ENCODE measurements at regions not wholly inside any gene's neighbourhood (a gene's known extent, or its start where the extent isn't known, plus 50 kb on each side); places are given as distances from the start of the nearest gene placed in this dataset.
"Not testable (repeated sequence)": the region's sequence is repeated elsewhere in the genome, so short reads cannot be mapped to it uniquely, and the experiment has no call there.

DNA sequence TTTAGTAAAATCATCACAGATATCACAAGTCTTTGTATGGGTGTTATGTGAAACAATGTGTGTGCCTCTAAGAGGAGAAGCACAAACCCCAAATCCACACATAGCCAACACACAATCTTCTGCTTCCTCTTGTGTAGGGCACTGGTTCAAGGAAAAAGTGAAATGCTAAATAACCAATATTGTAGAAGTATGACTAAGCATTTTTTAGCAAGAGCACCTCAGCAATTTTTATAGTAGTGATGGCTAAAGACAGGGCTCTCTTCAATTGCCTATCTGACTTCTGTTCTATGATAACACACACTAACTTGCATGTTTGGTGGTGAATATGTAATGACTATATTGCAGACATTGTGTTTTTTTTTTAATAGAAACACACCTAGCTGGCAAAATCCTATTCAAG lies 997.9 kb upstream of the ALCAM start:
- DNase-seq: no peak

DNA sequence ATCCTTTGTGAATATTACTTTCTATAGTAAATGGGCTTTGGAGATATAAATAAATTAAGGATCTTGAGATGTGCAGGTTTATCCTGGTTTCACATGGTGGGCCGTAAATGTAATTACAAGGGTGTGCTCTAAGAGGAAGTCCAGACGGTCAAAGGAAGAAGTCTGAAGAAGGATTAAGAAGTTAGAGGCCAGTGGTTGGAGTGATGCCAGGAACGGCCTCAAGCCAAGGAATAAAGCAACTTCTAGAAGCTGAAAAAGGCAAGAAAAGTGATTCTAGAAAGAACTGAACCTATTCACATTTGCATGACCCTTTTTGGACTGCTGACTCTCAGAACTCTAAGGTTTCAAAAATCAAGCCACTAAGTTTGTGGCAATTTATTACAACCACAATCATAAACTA lies 981.3 kb upstream of the ALCAM start:
- peak in 1 of 3 donors; percentile 0 for DNase-seq

DNA sequence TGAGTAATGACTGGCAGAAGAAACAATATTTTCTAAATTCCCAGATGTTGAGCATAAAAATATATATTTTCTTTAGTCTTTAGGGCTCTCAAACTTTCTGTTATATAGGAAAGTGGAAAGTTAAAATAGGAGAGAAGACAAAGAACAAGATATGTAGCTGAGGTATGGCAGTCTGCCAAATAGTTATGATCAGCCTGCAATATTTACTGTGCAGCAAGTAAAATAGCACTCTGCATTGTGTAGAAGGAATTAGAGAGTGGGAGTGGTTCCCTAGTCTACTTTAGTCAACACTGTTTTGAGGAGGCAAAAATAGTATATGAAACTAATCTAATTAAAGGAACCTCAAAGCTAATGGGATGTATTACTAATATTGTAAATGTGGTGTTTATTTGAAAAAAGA lies 978.1 kb upstream of the ALCAM start:
- DNase-seq: peak; percentile 16 to 49 (median 18)

DNA sequence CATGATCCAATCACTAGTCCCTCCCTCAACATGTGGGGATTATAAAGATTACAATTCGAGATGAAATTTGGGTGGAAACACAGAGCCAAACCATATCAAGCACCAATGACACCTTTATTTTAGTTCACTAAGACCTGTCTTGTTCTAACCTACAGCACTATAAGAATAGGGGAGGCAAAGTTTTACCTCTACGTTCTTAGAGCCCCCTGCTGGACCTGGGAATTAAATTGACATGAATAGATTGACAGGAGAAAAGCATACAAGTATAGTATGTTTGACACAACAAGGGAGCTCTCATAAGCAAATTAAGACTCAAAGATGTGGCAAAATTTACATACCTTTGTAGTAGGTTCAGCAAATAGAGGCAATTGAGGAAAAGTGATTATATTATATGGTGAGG lies 974.4 kb upstream of the ALCAM start:
- DNase-seq: no peak

DNA sequence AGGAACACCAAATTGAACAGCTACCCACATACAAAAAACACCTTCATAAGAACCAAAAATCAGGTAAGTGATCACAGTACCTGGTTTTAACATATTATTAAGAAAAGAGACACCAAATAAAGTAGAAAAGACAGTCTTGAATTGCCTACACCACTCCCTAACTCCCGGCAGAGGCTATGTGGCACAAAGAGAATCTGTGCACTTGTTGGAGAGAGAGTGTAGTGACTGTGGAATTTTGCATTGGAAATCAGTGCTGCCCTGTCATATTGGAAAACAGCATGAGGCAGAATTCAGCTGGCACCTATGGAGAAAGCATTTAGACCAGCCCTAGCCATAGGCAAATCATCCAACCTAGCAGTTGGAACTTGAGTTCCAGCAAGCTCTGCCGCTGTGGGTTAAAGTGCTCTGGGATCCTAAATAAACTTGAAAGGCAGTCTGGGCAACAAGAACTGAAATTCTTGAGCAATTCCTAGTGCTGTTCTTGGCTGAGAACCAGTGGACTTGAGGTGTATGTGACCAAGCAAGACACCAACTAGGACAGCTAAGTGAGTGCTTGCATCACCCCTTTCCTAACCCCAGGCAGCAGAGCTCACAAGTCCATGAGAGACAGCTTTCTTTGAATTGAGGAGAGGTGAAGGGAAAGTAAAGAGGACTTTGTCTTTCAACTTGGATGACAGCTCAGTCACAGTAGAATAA lies 969.6 kb upstream of the ALCAM start:
- no peak for DNase-seq

DNA sequence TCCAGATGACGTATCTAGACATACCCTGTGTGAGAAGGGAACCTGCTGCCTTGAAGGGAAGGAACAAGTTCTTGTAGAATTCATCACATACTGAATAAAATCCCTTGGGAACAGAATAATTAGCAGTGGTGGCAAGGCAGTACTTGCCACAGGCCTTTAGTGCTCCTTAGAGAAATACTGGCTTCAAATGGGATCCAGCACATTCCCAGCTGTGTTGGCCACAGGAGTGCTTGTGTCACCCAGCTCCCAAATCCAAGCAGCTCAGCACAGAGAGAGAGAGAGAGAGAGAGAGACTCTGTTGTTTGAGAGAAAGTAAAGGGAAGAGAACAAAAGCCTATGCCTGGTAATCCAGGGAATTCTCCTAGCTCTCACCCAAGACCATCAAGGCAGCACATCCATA lies 969.0 kb upstream of the ALCAM start:
- no peak for DNase-seq

DNA sequence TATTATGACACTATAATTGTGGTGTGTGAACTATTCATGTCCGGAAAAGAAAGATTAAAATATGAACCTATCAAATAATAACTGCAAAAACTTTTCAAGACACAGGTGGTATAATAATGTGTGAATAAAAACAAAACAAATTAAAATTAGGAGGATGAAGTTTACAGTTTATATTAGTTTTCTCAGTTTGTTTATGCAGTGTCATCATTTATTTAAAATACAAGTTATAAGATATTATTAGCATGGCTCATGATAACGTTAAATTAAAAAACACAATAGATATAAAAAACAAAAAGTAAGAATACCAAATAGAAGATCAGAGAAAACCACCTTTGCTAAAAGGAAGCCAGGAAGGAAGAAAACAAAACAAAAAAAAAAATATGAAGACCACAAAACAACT lies 963.8 kb upstream of the ALCAM start:
- DNase-seq: no peak

DNA sequence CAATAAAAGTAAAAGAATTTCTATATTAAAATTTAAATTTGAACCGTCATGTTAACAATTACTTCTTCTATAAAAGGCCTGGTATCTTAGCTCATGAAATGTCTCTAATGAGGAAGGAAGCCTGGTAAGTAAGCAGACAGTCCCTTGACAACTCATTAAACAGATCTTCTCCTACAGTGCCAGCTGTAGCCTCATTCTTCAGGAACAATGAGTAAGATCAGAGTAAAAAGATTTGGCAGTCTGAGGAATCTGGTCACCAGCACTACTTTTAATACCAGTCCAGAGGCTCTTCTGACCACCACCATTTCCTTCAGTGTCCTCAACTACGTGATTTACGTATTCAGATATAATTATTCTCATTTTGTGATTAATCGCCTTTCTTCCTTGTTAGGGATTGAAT lies 955.0 kb upstream of the ALCAM start:
- no peak for DNase-seq

DNA sequence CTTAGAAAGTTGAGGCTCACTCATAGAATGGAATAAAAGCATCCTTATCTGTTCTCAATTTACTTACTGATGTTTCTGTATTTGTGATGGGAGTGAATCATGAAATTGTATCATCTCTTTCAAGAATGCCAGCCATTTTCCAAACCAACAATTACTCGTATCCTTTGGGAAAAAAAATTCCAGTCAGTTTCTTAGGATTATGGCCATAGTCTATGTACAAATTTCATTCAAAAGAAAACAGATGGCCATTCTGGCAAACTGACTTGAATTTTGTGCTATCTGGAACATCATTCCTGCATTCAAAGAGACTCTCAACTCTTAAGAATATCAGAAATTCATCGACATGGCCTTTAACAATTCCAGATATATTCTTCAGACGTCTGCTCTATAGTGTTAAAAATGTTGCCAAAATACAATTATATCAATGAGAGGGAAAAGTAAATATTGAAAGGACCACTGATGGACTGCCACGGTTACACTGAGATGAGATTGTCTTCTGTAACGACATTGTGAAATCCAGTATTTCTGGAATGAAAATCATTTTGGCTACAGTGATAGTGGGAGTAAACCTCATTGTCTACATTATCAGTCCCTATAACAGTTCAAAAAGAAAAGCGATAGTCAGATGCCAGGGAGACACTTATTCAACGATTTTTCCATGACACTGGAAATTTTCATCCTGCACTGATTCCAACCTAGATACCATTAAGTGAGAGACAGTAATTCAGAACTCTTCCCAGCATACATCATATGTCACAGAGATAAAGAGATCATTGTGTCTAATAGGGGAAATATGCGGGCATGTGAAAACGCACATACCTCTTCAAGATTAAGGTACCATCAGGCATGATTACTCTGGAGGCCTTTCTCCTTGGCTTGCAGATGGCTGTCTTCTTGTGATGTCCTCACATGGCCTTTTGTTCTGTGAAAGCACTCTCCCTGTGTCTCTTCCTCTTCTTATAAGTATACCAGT lies 953.8 kb upstream of the ALCAM start:
- DNase-seq: no peak

DNA sequence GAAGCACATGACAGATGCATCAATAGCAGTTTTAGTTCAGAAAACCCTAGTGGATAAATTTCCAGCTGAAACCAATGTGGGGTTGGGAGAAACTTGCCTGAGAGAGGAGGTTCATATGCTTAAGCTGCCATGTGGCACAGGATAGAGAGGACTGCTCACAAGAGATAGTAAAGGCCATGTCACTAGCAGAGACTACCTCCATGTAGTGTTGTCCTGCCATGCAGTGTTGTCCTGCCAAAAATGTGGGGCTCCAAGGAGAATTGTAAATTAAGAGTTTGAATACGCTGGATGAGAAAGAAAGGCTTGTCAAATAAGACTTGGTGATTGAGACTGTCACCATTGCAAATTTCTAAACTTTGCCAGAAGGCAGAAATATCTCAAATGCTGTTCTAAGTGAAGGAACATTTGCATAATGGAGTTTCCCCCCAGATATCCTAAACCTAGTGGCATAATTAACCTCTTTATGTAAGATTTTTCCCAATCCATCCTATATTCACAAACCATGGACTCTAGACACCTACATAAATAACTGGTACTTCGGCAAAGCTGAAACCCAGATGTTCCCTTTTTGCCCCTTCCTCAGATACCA lies 938.3 kb upstream of the ALCAM start:
- no peak for DNase-seq

DNA sequence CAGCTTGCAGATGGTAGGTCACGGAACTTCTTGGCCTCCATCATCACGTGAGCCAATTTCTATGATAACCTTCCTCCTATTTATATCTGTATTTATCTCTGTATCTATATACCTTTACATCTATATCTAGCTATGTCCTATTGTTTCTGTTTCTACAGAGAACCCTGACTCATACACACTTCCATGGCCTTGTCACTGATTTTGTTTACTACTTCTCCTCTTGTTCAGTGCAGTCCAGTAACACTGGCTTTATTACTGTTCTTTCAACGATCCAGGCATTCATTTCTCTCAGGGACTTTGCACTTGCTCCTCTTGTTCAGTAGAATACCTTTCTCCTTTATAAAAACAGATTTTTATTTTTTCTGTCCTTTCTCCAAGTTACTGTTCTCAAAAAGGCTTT lies 937.0 kb upstream of the ALCAM start:
- DNase-seq: no peak

DNA sequence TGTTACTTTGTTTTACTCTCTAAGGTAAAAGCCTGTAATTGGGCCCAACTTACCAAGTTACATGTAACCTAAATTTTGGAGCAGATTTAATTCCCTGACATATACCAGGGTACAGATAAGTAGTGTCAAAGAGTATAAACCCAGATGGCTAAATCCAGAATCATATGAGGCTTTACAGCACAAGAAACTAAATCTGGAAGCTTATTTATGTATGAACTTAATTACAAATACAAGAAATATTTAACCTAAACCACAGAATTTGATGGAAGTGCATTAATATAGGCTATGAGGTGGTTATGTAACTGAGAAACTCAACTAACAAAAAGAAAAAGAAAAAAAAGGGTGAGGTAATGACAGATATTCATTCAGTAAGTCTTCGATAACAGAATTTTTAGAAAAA lies 930.2 kb upstream of the ALCAM start:
- DNase-seq: no peak

DNA sequence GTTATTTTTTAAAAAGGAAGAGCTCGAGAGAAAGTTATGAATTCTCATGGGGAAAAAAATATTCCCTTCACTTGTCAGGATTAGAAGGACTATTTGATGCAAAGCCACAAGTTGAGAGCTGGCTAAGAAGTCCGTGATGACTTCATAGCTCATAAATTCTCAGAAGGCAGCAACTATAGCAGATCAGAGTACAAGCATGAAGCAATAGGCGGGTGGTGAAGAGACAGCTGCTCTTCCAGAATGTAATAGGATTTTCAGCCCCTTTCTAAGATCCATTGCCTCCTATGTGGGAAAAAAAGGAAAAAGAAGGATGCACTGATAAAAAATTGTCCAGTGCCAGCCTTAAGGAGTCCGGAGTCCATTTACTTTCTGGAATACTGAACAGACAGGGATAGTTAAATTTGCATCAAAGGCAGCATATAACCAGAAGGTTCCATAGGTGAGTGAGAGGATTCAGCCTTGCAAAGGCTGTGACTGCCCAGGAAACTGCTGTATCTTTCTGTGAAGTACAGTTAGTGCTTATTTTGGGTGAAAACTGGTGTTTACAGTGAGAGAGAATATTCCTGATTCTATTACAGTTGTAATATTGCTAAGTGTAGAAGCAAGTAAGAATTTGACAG lies 929.5 kb upstream of the ALCAM start:
- peak; percentile 75 to 89 (median 87) for DNase-seq

DNA sequence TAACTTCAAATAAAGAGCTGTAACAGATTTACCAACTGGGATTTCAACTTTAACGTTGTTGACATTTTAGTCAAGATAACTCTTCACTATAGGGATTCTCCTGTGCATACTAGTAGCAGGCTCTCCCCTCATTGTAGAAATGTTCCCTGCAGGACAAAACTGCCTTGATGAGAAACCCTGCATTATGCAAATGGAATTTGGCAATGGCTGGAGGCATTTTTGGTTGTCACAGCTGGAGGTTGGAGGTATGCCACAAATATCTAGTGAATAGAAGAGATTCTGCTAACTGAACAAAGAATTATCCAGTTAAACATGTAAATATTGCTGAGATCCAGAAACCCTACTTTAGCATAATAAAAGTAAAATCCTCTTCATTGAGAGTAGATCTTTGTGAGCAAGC lies 928.8 kb upstream of the ALCAM start:
- peak; percentile 68 to 79 (median 70) for DNase-seq

DNA sequence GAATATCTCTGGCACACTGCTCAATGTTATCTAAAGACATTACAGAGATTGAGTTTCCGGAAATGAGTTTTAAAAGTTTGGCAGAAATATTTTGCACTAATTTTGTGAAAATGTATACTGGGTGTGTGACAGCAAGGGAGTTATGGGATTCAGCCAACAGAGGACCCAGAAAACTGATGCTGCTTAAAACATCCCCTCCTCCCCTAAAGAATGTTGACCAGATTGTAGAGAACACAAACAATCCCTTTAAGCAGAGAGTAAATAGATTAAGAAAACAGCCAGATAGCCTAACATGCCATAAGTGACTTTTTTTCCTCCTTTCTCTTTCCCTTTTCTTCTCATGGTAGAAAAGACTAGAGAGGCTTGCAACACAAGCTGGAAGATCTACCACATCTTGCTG lies 928.0 kb upstream of the ALCAM start:
- peak in 1 of 3 donors; percentile 31 for DNase-seq

DNA sequence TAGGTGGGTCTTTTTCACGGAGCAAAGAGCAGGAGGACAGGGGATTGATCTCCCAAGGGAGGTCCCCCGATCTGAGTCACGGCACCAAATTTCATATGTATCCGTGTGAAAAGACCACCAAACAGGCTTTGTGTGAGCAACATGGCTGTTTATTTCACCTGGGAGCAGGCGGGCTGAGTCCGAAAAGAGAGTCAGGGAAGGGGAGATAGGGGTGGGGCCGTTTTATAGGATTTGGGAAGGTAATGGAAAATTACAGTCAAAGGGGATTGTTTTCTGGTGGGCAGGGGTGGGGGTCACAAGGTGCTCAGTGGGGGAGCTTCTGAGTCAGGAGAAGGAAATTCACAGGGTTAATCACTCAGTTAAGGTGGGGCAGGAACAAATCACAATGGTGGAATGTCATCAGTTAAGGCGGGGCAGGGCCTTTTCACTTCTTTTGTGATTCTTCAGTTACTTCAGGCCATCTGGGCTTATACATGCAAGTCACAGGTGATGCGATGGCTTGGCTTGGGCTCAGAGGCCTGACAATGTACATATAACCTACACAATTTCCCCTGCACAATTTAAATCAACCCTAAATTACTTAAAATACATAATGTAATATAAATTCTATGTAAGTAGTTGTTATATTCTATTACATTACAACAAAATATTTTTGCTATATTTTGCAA lies 921.3 kb upstream of the ALCAM start:
- not testable (repeated sequence) for DNase-seq

DNA sequence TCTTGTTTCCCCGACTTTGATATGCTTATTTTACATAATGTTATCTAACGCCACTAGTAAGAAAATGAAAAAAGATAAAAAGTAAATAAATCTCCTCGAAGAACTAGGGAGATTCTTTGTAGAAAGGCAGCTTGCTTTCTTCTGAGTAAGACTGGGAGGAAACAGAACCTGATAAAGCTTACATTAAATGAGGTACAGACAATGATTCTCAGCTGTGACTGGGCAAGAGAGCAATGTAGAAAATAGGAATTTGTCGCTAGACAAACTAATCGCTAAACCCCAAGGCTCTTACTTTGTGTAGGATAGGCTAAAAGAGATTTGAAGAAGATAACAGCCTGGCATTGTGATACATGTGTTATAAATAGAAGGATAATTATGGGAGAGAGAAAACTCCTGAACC lies 919.0 kb upstream of the ALCAM start:
- DNase-seq: no peak

DNA sequence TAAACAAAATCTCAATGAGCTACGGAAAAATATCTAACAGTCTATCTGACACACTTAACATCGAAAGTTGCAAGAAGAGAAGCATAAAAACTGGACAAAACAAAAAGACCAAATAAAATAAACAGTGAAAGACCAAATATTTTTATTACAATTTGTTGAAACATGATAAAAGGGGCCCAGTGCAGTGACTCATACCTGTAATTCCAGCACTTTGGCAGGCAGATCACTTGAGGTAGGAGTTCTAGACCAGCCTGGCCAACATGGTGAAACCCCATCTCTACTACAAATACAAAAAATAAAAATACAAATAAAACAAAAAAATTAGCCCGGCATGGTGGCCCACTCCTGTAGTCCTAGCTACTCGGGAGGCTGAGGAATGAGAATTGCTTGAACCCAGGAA lies 914.0 kb upstream of the ALCAM start:
- DNase-seq: no peak

DNA sequence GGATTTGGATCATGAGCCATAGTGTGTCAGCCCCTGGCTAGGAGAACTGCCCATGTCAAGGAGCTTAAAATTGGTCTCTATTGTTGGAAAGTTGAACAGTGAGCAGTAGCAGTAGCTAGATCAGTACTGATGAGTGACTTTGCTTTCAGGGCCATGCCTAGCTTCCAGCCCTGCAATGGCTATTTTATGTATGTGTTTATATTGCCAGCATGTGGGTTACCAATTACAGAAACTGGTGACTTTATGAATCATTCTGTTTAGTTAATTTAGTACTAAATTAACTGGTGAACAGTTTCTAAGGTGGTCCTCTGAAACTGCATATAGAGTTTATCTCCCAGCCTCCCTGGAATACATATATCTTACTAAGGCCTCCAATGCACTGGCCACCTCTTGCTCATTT lies 908.1 kb upstream of the ALCAM start:
- DNase-seq: no peak

DNA sequence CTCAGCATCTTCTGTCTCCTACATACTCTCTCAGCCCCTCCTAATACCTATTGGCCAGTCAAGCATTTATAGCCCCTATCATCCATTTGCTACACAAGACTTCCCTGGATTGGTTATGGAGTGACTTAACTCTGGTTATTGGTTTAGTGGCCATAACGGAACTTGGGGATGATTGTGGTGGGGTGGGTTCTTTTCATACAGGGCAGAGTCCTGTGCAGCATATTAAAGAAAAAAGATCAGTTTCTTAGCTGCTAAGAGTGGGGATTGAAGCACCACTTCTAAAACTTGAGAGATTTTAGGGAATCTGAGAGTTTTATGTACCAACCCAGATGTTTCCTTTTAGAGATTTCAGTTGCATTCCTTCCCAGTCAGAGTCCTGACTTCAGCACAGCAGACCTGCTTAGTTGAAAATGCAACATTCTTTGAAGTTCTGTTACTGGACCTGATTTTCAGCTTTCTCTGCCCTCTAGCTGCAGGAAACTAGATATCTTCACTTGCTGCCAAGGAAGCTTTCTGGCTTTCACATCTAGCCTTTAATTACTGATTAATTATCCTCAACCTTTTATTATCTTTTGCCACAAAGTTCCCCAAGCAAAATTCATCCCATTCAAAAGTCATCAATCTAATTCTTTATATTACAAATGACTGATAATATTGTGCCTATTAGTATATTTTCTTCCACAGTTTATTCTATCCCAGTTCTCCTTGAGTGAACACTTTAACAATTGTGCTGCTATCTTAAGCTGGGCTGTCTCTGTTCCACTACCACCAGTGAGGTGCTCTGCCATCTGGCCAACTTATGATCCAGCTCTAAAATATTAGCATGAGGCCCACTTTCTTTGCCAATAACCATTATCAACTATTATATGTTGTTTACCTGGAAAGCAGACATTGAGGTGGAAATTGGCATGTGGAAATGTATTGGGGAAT lies 906.0 kb upstream of the ALCAM start:
- peak in 1 of 3 donors; percentile 31 for DNase-seq

DNA sequence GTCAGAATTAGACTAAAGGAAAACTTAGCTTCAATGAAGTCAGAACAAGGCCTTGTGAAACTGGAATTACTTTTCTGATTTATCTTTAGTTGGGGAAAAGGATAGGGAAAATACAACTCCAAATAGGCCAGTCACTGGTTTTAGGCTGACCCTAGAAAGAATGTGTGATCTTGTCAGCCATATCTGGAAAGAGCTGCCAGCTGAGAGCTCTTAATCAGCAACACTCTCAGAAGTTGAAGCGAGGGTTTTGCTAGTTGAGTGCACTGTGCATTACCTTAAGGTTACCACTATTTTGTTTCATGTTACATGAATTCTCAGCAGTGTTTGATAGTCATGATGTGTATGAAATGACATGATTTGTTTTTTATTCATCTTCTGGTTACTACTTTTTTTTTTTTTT lies 905.3 kb upstream of the ALCAM start:
- no peak for DNase-seq
